HG02798 (cell line): ENCODE measurements at regions not wholly inside any gene's neighbourhood (a gene's known extent, or its start where the extent isn't known, plus 50 kb on each side); places are given as distances from the start of the nearest gene placed in this dataset.
"Not testable (repeated sequence)": the region's sequence is repeated elsewhere in the genome, so short reads cannot be mapped to it uniquely, and the experiment has no call there.

Experiments
- ATAC-seq: cut with Tn5 transposase; IDR thresholded peaks from one replicate; pipeline ENCODE4 v1.9.1; 2021; ENCODE audit warnings: mild to moderate bottlenecking; ENCODE audit not compliant: unreplicated experiment, poor library complexity

DNA sequence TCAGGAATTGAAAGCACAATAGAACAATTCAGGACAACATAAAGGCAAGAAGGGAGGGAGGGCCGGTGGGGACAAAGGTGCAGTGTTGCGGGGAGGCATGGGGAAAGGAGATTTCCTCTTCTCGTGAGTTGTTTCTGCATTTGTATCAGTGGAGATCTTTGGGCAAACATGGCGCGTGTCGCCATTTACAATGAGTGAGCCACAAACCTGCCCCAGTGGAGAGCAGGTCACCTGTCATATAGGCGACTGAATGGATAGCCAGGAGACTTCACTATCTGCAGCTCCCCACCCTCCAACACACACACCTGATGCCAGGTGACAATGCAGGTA, 87.7 kb upstream of the SLC45A1 start:
- ATAC-seq: no peak

DNA sequence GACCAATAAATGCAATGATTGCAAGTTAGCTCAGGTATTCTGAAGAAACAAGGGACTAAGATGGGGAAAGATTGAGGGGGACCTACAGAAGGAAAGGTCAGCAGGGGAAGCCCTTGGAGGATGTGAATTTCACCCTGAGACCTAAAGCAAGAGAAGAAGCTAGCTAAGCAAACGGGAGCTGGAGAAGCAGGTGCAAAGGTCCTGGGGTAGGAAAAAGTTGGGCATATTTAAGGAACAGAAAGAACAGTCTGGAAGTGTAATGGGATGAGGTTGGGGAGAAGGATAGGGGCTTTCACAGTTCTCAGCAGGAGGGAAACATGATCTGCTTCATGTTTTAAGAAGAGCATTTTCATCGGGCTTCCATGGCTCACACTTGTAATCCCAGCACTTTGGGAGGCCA, 89.7 kb upstream of the SLC45A1 start:
- no peak for ATAC-seq

GRCh38 chr1:8227674-8228073, 90.2 kb upstream of the SLC45A1 start:
- ATAC-seq: not testable (repeated sequence)

- no peak for ATAC-seq
Observed at GRCh38 chr1:8226747-8227146, 91.2 kb upstream of the SLC45A1 start.

- not testable (repeated sequence) for ATAC-seq
Observed at GRCh38 chr1:8226024-8226423, 91.9 kb upstream of the SLC45A1 start.

GRCh38 chr1:8223526-8223925, 94.4 kb upstream of the SLC45A1 start:
- ATAC-seq: no peak

- no peak for ATAC-seq
Observed at GRCh38 chr1:8222789-8223188, 95.1 kb upstream of the SLC45A1 start.

DNA sequence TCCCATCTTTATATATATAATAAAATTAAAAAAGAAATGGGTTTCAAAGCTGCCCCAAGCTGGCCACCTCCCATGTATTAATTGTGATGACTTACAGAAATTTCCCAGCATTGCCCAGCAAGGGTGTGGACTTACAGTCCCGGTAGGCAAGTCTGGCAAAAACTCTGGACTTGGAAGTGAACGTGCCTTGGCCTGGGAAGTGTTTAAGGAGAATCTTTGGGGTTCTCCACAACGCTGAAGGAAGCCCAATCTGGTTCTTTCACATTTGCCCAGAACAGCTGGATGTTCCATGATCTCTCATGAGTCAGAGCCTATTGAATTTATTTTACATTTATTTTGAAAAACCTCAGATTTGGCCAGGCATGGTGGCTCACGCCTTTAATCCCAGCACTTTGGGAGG, 98.4 kb upstream of the SLC45A1 start:
- ATAC-seq: no peak

- no peak for ATAC-seq
Observed at GRCh38 chr1:8218351-8219092, 99.4 kb upstream of the SLC45A1 start.

DNA sequence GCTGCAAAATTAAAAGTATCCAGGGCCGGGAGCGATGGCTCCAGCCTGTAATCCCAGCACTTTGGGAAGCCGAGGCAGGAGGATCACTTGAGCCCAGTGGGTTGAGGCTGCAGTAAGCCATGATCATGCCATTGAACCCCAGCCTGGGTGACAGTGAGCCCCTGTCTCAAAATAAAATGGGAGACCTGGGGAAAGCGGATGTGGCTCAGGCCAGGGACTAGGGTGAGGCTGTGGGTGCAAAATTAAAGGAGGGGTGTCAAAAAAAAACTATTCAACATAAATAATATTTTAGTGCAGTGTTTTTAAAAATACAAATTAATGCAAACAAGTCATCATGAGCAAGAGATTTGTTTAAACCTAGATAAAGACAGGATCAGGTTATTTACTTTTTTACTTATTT, 100.1 kb upstream of the SLC45A1 start:
- no peak for ATAC-seq

DNA sequence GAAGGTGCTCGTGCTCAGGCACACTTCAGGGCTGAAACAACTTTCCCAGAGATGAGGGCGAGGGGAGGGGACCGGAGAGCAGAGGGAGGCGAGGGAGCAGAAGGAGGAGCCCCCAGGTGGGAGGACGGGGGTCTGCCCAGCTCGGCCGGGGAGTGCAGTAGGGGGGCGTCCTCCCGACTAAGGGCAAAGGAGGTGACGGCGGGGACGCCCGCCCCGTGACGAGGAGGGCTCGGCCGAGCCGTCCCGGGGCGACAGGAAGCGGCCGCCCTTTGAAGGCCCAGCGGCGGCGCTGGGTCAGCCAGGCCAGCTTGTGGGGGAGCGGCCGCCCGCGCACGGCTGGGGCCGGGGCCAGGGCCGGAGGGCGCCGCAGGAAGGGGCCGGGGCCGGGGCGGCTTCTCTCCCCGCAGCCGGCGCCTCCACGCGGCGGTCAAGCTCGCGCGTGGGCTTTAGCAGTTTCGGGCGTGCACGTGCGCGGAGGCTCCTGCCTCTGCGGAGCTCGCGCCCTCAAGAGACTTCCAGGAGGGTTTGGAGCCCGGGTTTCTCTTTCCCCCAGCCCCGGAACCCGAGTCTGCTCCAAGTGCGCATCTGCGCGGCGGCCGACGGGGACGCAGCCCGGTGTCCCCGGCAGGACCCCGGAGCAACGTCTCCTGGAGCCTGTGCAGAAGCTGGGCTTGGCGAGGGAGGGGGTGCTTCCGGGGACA, 100.8 kb upstream of the SLC45A1 start:
- no peak for ATAC-seq

- ATAC-seq: no peak
Observed at GRCh38 chr1:8216005-8216404, 101.9 kb upstream of the SLC45A1 start.

GRCh38 chr1:8214501-8215173, 103.3 kb upstream of the SLC45A1 start:
- ATAC-seq: no peak

DNA sequence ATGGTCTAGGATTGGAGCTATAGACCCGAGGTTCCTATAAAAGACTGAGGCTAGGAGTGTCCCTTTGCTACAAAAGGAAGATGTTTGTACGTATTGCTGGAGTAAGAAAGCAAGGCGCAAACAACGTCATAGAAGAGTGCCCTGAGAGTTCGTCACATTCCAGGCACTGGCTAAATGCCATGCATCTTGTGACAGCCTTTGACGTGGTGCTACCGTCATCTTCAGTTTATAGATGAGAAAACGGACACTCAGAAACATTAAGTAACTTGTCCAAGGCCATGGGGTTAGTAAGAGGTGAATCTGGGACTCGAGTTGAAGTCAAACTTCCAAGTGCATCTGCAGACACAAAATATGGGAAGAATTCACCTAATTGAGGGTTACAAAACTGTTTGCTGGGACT, 104.2 kb upstream of the SLC45A1 start:
- ATAC-seq: no peak

- ATAC-seq: no peak
Observed at GRCh38 chr1:8213136-8213535, 104.8 kb upstream of the SLC45A1 start.

- no peak for ATAC-seq
Observed at GRCh38 chr1:8212580-8213031, 105.3 kb upstream of the SLC45A1 start.

DNA sequence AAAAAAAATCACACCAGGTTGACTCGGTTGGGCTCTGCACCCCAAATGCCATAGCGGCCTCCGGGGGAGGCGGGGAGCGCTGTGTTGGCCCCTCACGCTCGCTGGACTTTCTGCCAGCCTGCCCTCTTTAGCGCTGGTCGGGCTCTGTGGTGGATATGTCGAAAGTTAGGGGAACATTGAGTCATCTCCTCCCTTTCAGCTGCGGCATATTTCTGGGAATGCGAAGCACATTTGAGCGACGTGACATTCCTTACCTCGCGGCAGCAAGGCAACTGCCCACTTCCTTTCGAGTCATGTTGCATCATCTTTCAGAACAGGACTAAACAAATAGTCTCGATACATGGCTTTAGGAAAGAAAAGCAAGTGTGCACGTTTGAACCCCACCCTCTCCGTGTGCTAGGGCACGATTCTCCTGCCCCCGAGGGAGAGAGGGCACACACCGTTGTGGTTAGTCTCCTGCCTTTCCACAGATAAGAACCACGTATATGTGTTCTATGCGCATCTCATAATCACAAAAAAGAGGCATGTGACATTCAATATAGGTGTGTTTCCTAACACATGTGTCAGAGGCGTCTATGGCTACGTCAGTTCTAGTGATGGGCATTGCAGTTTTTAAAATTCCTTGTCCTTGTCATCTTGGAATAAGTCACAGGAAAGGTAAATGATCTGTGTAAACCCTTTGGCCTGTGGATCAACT, 105.9 kb upstream of the SLC45A1 start:
- no peak for ATAC-seq

- ATAC-seq: no peak
Observed at GRCh38 chr1:8211251-8211882, 106.5 kb upstream of the SLC45A1 start.

- no peak for ATAC-seq
Observed at GRCh38 chr1:8207202-8207601, 110.7 kb upstream of the SLC45A1 start.

GRCh38 chr1:8206391-8206790, 111.5 kb upstream of the SLC45A1 start:
- no peak for ATAC-seq
